ENCODE measurements at regions not wholly inside any gene's neighbourhood (a gene's known extent, or its start where the extent isn't known, plus 50 kb on each side); places are given as distances from the start of the nearest gene placed in this dataset.

DNA sequence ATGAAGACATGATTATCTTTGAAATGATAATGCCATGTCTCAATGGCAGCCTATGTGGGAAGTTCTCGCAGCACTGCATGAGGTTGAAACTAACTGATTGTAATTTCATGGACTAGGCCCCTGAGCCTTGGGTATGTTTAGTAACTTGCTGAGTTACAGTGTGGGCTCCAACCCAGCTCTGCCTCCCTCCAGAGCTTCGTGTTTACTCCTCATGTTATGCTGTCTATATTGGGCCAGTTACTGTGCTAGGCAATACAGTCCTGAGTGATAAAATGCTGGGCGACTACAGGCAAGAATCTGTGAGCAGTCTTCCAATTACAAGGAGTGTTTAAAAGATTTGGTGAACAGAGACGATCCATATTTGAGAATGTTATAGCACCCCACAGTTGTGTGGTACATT lies 530.1 kb upstream of the CDH2 start:
- TF ChIP-seq, protein P1, sequence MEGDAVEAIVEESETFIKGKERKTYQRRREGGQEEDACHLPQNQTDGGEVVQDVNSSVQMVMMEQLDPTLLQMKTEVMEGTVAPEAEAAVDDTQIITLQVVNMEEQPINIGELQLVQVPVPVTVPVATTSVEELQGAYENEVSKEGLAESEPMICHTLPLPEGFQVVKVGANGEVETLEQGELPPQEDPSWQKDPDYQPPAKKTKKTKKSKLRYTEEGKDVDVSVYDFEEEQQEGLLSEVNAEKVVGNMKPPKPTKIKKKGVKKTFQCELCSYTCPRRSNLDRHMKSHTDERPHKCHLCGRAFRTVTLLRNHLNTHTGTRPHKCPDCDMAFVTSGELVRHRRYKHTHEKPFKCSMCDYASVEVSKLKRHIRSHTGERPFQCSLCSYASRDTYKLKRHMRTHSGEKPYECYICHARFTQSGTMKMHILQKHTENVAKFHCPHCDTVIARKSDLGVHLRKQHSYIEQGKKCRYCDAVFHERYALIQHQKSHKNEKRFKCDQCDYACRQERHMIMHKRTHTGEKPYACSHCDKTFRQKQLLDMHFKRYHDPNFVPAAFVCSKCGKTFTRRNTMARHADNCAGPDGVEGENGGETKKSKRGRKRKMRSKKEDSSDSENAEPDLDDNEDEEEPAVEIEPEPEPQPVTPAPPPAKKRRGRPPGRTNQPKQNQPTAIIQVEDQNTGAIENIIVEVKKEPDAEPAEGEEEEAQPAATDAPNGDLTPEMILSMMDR (IDR thresholded peaks at IDR 0.05): no peak
- no peak for TF ChIP-seq EZH2phosphoT487 (IDR thresholded peaks at IDR 0.05)
- no peak for TF ChIP-seq EZH2 (IDR thresholded peaks at IDR 0.05)
